AG04450 (cell line): ENCODE measurements at regions not wholly inside any gene's neighbourhood (a gene's known extent, or its start where the extent isn't known, plus 50 kb on each side); places are given as distances from the start of the nearest gene placed in this dataset.

ENCODE experiments used
- CTCF ChIA-PET: fragments of 300-600, 350-600 bp; formaldehyde crosslinking; extraction: SDS; loops from one replicate; lab custom pipeline; 2022; ENCODE audit warnings: antibody characterized with exemption, inconsistent platforms; lab: Charles Lee
- POLR2A ChIA-PET: fragments of 350-600 bp; formaldehyde crosslinking; extraction: SDS; loops from one replicate; lab custom pipeline; 2021; ENCODE audit warnings: antibody characterized with exemption, inconsistent platforms; lab: Yijun Ruan, JAX
- DNase-seq: peaks from one replicate; pipeline ENCODE4 v3.0.0-alpha.2; 2011; ENCODE audit warnings: low read depth, low spot score
- H3K27ac ChIP-seq: one replicate; pipeline ENCODE4 v1.5.1; 2012; ENCODE audit warnings: low read depth, low read length, control low read depth
- H3K27me3 ChIP-seq: one replicate; pipeline ENCODE4 v1.6.0; 2012; ENCODE audit warnings: low read length; ENCODE audit not compliant: control insufficient read depth, insufficient read depth
- H3K4me3 ChIP-seq: 2 replicates; pipeline ENCODE4 v1.5.1; 2011; ENCODE audit warnings: mild to moderate bottlenecking, low read depth, low read length, control low read depth
- H3K9me3 ChIP-seq: 2 replicates; pipeline ENCODE4 v1.5.1; 2012; ENCODE audit warnings: low read length; ENCODE audit not compliant: control insufficient read depth, insufficient read depth
- CTCF ChIP-seq: IDR thresholded peaks from 2 replicates; pipeline ENCODE4 v1.5.1; 2011; ENCODE audit warnings: low read depth, low read length, control low read depth, inconsistent platforms

GRCh38 chr6:141164042-141164743, 968.5 kb upstream of the GJE1 start:
- Histone ChIP-seq H3K9me3 (peaks cover 6% of the 10 kb centered on the region; the same call in 1 of the 2 replicates), H3K4me3 (no peak overlapping the region), H3K27ac (no peak overlapping the region), H3K27me3 (no peaks in the 10 kb centered on the region)
- ChIA-PET POLR2A (interaction anchor here (0.6 kb wide), 1 partner anchor 1267 kb away, joined by 3 read pairs; no protein-coding TSS in a partner anchor), CTCF (interaction anchor here (0.7 kb wide), 1 partner anchor 164 kb away, joined by 3 read pairs; no protein-coding TSS in a partner anchor)
- DNase-seq, result no peak
- TF ChIP-seq CTCF, result no peak

- CTCF ChIA-PET, result no interaction called here
- TF ChIP-seq CTCF, result no peak
- Histone ChIP-seq H3K9me3 (peaks cover 4% of the 10 kb centered on the region; the same call in 1 of the 2 replicates), H3K27ac (no peak overlapping the region), H3K27me3 (no peaks in the 10 kb centered on the region), H3K4me3 (no peak overlapping the region)
- no peak for DNase-seq
- POLR2A ChIA-PET, result no interaction called here
These were observed 969.6 kb upstream of the GJE1 start for GRCh38 chr6:141163107-141163506.

- Histone ChIP-seq H3K9me3 (no peaks in the 10 kb centered on the region), H3K27ac (no peak overlapping the region), H3K4me3 (no peak overlapping the region), H3K27me3 (no peaks in the 10 kb centered on the region)
- ChIA-PET CTCF (no interaction called here), POLR2A (no interaction called here)
- no peak for TF ChIP-seq CTCF
- no peak for DNase-seq
These were observed 974.0 kb upstream of the GJE1 start for GRCh38 chr6:141158740-141159139.

GRCh38 chr6:141153563-141153962, 979.2 kb upstream of the GJE1 start:
- no peak for TF ChIP-seq CTCF
- H3K9me3 ChIP-seq, result no peaks in the 10 kb centered on the region
- H3K27me3 ChIP-seq, result no peaks in the 10 kb centered on the region
- no peak overlapping the region for H3K4me3 ChIP-seq
- ChIA-PET CTCF (no interaction called here), POLR2A (no interaction called here)
- no peak for DNase-seq
- no peak overlapping the region for H3K27ac ChIP-seq

GRCh38 chr6:141152951-141153350, 979.8 kb upstream of the GJE1 start:
- no peak for DNase-seq
- Histone ChIP-seq H3K9me3 (no peaks in the 10 kb centered on the region), H3K4me3 (no peak overlapping the region), H3K27ac (no peak overlapping the region), H3K27me3 (no peaks in the 10 kb centered on the region)
- CTCF ChIA-PET, result no interaction called here
- TF ChIP-seq CTCF, result no peak
- POLR2A ChIA-PET, result no interaction called here
